Prostate gland (tissue), 2 donors: ENCODE measurements at regions not wholly inside any gene's neighbourhood (a gene's known extent, or its start where the extent isn't known, plus 50 kb on each side); places are given as distances from the start of the nearest gene placed in this dataset.

Experiments
- DNase-seq: peaks from one replicate; pipeline ENCODE4 v3.0.0-alpha.2; 2019; ENCODE audit warnings: low spot score
- H3K27ac ChIP-seq, 2 donors: fragments of 200-600 bp; sonication (generic); 2 replicates each; pipeline ENCODE4 v1.5.1; 2017 to 2019
- H3K27me3 ChIP-seq: fragments of 200-600 bp; sonication (generic); replicated peaks from 2 replicates; pipeline ENCODE4 v1.5.1; 2019; ENCODE audit not compliant: insufficient read depth
- H3K36me3 ChIP-seq, 2 donors: fragments of 200-600 bp; sonication (generic); 1 replicate in 1 of 2; 2 replicates in 1 of 2; pipeline versions ENCODE4 v1.5.1 to v1.8.1; 2017 to 2019
- H3K4me1 ChIP-seq: fragments of 200-600 bp; sonication (generic); replicated peaks from 2 replicates; pipeline ENCODE4 v1.5.1; 2019
- H3K4me3 ChIP-seq, 2 donors: fragments of 200-600 bp; sonication (generic); 2 replicates each; pipeline ENCODE4 v1.5.1; 2017 to 2019
- H3K9me3 ChIP-seq: fragments of 200-600 bp; sonication (generic); 2 replicates; pipeline ENCODE4 v1.5.1; 2017
- POLR2A ChIP-seq: fragments of 450-650 bp; IDR thresholded peaks from one replicate; pipeline ENCODE4 v1.6.1; 2016; ENCODE audit warnings: antibody characterized with exemption, mild to moderate bottlenecking
- POLR2AphosphoS5 ChIP-seq: sonication (generic); formaldehyde crosslinking; IDR thresholded peaks from one replicate; pipeline ENCODE4 v1.6.1; 2017; ENCODE audit warnings: antibody characterized with exemption
- WGBS: methylation state at CpG from one replicate; pipeline ENCODE4 v1.1.5; 2018; 5-methylcytosine and 5-hydroxymethylcytosine counted together
- intact Hi-C: fragments of 100-400 bp; cut with DNase I; formaldehyde crosslinking; loops from one replicate; pipeline ENCODE4 v1.14.2; 2022
- TF ChIP-seq, protein P1 (sequence below), 4 experiments: fragments of 200-600 bp in 2 of 4; fragments of 450-650 bp in 2 of 4; sonication (generic) in 2 of 4; IDR thresholded peaks; 1 replicate in 3 of 4; 2 replicates in 1 of 4; pipeline ENCODE4 v1.5.1; 2016 to 2019; ENCODE audit warnings: antibody characterized with exemption in 4 of 4, mild to moderate bottlenecking in 2 of 4, moderate library complexity in 2 of 4

DNA sequence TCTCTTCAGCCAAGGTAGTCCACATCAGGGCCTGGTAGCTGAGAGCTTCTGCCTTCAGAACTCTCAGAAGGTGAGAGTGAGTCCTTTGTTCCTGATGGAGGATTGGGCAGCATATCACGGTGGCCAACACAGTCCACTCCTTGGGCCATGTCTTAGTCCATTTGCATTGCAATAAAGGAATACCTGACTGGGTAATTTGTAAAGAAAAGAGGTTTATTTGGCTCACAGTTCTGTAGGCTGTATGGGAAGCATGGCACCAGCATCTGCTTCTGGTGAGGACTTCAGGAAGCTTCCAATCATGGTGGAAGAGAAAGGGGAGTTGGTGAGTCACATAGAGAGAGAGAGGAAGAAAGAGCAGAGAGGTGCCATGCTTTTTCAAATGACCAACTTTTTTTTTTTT, 98.8 kb downstream of the ADCYAP1 start:
- Histone ChIP-seq H3K27ac (no peak overlapping the region), H3K36me3 (no peaks in the 10 kb centered on the region), H3K27me3 (no peaks in the 10 kb centered on the region), H3K9me3 (no peaks in the 10 kb centered on the region), H3K4me3 (no peak overlapping the region), H3K4me1 (no peaks in the 10 kb centered on the region)
- no peak for TF ChIP-seq POLR2AphosphoS5
- TF ChIP-seq POLR2A = no peak
- TF ChIP-seq, protein P1, sequence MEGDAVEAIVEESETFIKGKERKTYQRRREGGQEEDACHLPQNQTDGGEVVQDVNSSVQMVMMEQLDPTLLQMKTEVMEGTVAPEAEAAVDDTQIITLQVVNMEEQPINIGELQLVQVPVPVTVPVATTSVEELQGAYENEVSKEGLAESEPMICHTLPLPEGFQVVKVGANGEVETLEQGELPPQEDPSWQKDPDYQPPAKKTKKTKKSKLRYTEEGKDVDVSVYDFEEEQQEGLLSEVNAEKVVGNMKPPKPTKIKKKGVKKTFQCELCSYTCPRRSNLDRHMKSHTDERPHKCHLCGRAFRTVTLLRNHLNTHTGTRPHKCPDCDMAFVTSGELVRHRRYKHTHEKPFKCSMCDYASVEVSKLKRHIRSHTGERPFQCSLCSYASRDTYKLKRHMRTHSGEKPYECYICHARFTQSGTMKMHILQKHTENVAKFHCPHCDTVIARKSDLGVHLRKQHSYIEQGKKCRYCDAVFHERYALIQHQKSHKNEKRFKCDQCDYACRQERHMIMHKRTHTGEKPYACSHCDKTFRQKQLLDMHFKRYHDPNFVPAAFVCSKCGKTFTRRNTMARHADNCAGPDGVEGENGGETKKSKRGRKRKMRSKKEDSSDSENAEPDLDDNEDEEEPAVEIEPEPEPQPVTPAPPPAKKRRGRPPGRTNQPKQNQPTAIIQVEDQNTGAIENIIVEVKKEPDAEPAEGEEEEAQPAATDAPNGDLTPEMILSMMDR (IDR thresholded peaks at IDR 0.05) = no peak
- DNase-seq = no peak
- intact Hi-C loops = no loop called here
- 100% methylated on average over 1 of the region's 1 CpG for WGBS

DNA sequence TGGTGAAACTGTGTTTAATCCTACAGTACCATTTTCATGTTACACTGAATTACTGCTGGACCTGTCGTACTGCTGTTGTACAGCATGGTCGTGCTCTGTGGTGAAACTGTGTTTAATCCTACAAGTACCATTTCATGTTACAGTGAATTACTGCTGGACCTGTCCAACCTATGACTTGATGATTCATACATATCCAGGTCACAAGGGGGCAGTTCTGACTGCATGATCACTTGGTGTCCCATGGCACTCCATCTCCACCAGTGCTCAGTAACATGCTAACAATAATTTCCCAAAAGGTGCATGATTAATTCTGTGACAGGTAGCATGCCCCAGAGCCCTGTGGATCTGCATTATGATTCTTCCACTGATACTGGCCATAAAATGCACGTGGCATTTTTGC, 101.6 kb downstream of the ADCYAP1 start:
- no peaks in the 10 kb centered on the region for H3K36me3 ChIP-seq
- no peaks in the 10 kb centered on the region for H3K9me3 ChIP-seq
- H3K27me3 ChIP-seq = no peaks in the 10 kb centered on the region
- no peak overlapping the region for H3K27ac ChIP-seq
- 73% methylated on average over 3 of the region's 3 CpGs for WGBS
- TF ChIP-seq POLR2AphosphoS5 (no peak), POLR2A (no peak)
- TF ChIP-seq, protein P1 (IDR thresholded peaks at IDR 0.05) = no peak
- H3K4me1 ChIP-seq = no peaks in the 10 kb centered on the region
- no peak overlapping the region for H3K4me3 ChIP-seq
- no peak for DNase-seq
- intact Hi-C loops = no loop called here

- H3K36me3 ChIP-seq = no peaks in the 10 kb centered on the region
- 87% methylated on average over 6 of the region's 6 CpGs for WGBS
These were observed 102.3 kb downstream of the ADCYAP1 start for GRCh38 chr18:1006965-1007364.

GRCh38 chr18:1011349-1011748, 106.7 kb downstream of the ADCYAP1 start:
- TF ChIP-seq POLR2A = no peak
- TF ChIP-seq POLR2AphosphoS5 = no peak
- TF ChIP-seq, protein P1 (IDR thresholded peaks at IDR 0.05) = no peak
- Histone ChIP-seq H3K27me3 (no peaks in the 10 kb centered on the region), H3K36me3 (no peaks in the 10 kb centered on the region), H3K27ac (no peak overlapping the region), H3K4me1 (no peaks in the 10 kb centered on the region), H3K4me3 (no peak overlapping the region), H3K9me3 (no peaks in the 10 kb centered on the region)
- DNase-seq = no peak
- intact Hi-C loops = no loop called here
- 96% methylated on average over 3 of the region's 3 CpGs for WGBS

More at GRCh38 chr18:1006965-1007364, 102.3 kb downstream of the ADCYAP1 start:
- Histone ChIP-seq H3K4me1 (no peaks in the 10 kb centered on the region), H3K4me3 (no peak overlapping the region), H3K27me3 (no peaks in the 10 kb centered on the region), H3K27ac (no peak overlapping the region), H3K9me3 (no peaks in the 10 kb centered on the region)
- no peak for TF ChIP-seq POLR2A
- TF ChIP-seq POLR2AphosphoS5 = no peak
- TF ChIP-seq, protein P1 (IDR thresholded peaks at IDR 0.05) = no peak
- intact Hi-C loops = no loop called here
- no peak for DNase-seq

GRCh38 chr18:1012775-1013174, 108.1 kb downstream of the ADCYAP1 start:
- H3K4me3 ChIP-seq = no peak overlapping the region
- no peaks in the 10 kb centered on the region for H3K36me3 ChIP-seq
- no peaks in the 10 kb centered on the region for H3K27me3 ChIP-seq
- H3K27ac ChIP-seq = no peak overlapping the region
- H3K4me1 ChIP-seq = no peaks in the 10 kb centered on the region
- 38% methylated on average over 1 of the region's 1 CpG for WGBS
- no peak for TF ChIP-seq POLR2AphosphoS5
- TF ChIP-seq, protein P1 (IDR thresholded peaks at IDR 0.05) = no peak
- no peak for TF ChIP-seq POLR2A
- H3K9me3 ChIP-seq = no peaks in the 10 kb centered on the region
- DNase-seq = no peak
- intact Hi-C loops = no loop called here
